ENCODE measurements at regions not wholly inside any gene's neighbourhood (a gene's known extent, or its start where the extent isn't known, plus 50 kb on each side); places are given as distances from the start of the nearest gene placed in this dataset.
"Not testable (repeated sequence)": the region's sequence is repeated elsewhere in the genome, so short reads cannot be mapped to it uniquely, and the experiment has no call there.

GRCh38 chr18:46179306-46179705 is 75.1 kb downstream of the HAUS1 start:
- no peak overlapping the region for H3K4me3 Mint-ChIP-seq
- peaks cover 48% of the 10 kb centered on the region for H3K36me3 Mint-ChIP-seq
- no peaks in the 10 kb centered on the region for H3K9me3 Mint-ChIP-seq
- H3K27me3 Mint-ChIP-seq = no peaks in the 10 kb centered on the region
- no peak for DNase-seq
- H3K27ac Mint-ChIP-seq = peak overlapping the region; percentile 63
- peaks cover 57% of the 10 kb centered on the region for H3K4me1 Mint-ChIP-seq

GRCh38 chr18:46182633-46183358 is 78.6 kb downstream of the HAUS1 start:
- Mint-ChIP-seq H3K27me3 (no peaks in the 10 kb centered on the region), H3K36me3 (peaks cover 29% of the 10 kb centered on the region), H3K27ac (peak overlapping the region; percentile 31), H3K9me3 (no peaks in the 10 kb centered on the region), H3K4me1 (peaks cover 52% of the 10 kb centered on the region), H3K4me3 (no peak overlapping the region)
- no peak for DNase-seq

GRCh38 chr18:46184296-46184695 is 80.1 kb downstream of the HAUS1 start:
- peaks cover 25% of the 10 kb centered on the region for H3K36me3 Mint-ChIP-seq
- H3K4me3 Mint-ChIP-seq, H3K9me3 Mint-ChIP-seq, DNase-seq, H3K27me3 Mint-ChIP-seq: not testable (repeated sequence)
- H3K4me1 Mint-ChIP-seq = peaks cover 52% of the 10 kb centered on the region
- H3K27ac Mint-ChIP-seq = peak overlapping the region; percentile 51

- H3K27ac Mint-ChIP-seq = peak overlapping the region; percentile 51
- peaks cover 21% of the 10 kb centered on the region for H3K36me3 Mint-ChIP-seq
- no peak overlapping the region for H3K4me3 Mint-ChIP-seq
- H3K27me3 Mint-ChIP-seq = no peaks in the 10 kb centered on the region
- H3K4me1 Mint-ChIP-seq = peaks cover 53% of the 10 kb centered on the region
- no peaks in the 10 kb centered on the region for H3K9me3 Mint-ChIP-seq
- no peak for DNase-seq
Measured at GRCh38 chr18:46184727-46185126, 80.5 kb downstream of the HAUS1 start.

GRCh38 chr18:46190667-46191066 is 86.5 kb downstream of the HAUS1 start:
- Mint-ChIP-seq H3K36me3 (peaks cover 15% of the 10 kb centered on the region), H3K4me3 (no peak overlapping the region), H3K4me1 (peaks cover 22% of the 10 kb centered on the region), H3K27me3 (no peaks in the 10 kb centered on the region), H3K27ac (no peak overlapping the region), H3K9me3 (no peaks in the 10 kb centered on the region)
- DNase-seq = no peak

- no peak for DNase-seq
- Mint-ChIP-seq H3K27me3 (no peaks in the 10 kb centered on the region), H3K9me3 (no peaks in the 10 kb centered on the region), H3K4me3 (no peak overlapping the region), H3K4me1 (peaks cover 40% of the 10 kb centered on the region), H3K27ac (no peak overlapping the region), H3K36me3 (peaks cover 45% of the 10 kb centered on the region)
Measured at GRCh38 chr18:46196627-46197243, 92.5 kb downstream of the HAUS1 start.

- Mint-ChIP-seq H3K27ac (no peak overlapping the region), H3K4me3 (no peak overlapping the region), H3K9me3 (peaks cover 1% of the 10 kb centered on the region), H3K36me3 (peaks cover 52% of the 10 kb centered on the region), H3K27me3 (no peaks in the 10 kb centered on the region), H3K4me1 (peaks cover 59% of the 10 kb centered on the region)
- DNase-seq = no peak
Measured at GRCh38 chr18:46199515-46200147, 95.4 kb downstream of the HAUS1 start.

GRCh38 chr18:46200178-46201055 is 96.2 kb downstream of the HAUS1 start:
- H3K27me3 Mint-ChIP-seq, H3K27ac Mint-ChIP-seq, DNase-seq, H3K4me3 Mint-ChIP-seq, H3K9me3 Mint-ChIP-seq: not testable (repeated sequence)
- H3K4me1 Mint-ChIP-seq = peaks cover 66% of the 10 kb centered on the region
- peaks cover 50% of the 10 kb centered on the region for H3K36me3 Mint-ChIP-seq

GRCh38 chr18:46204143-46204542 is 100.0 kb downstream of the HAUS1 start:
- peaks cover 58% of the 10 kb centered on the region for H3K36me3 Mint-ChIP-seq
- H3K27ac Mint-ChIP-seq = no peak overlapping the region
- H3K4me3 Mint-ChIP-seq = no peak overlapping the region
- H3K27me3 Mint-ChIP-seq = no peaks in the 10 kb centered on the region
- peaks cover 81% of the 10 kb centered on the region for H3K4me1 Mint-ChIP-seq
- DNase-seq = no peak
- peaks cover 1% of the 10 kb centered on the region for H3K9me3 Mint-ChIP-seq

GRCh38 chr18:46207985-46208384 is 103.8 kb downstream of the HAUS1 start:
- H3K9me3 Mint-ChIP-seq = peaks cover 2% of the 10 kb centered on the region
- no peak for DNase-seq
- no peak overlapping the region for H3K4me3 Mint-ChIP-seq
- H3K4me1 Mint-ChIP-seq = peaks cover 83% of the 10 kb centered on the region
- H3K27ac Mint-ChIP-seq = peak overlapping the region; percentile 57
- H3K36me3 Mint-ChIP-seq = peaks cover 53% of the 10 kb centered on the region
- no peaks in the 10 kb centered on the region for H3K27me3 Mint-ChIP-seq

GRCh38 chr18:46209161-46209560 is 105.0 kb downstream of the HAUS1 start:
- Mint-ChIP-seq H3K4me1 (peaks cover 80% of the 10 kb centered on the region), H3K27ac (peak overlapping the region; percentile 76), H3K4me3 (no peak overlapping the region), H3K9me3 (peaks cover 2% of the 10 kb centered on the region), H3K27me3 (no peaks in the 10 kb centered on the region), H3K36me3 (peaks cover 50% of the 10 kb centered on the region)
- no peak for DNase-seq

- peaks cover 51% of the 10 kb centered on the region for H3K36me3 Mint-ChIP-seq
- H3K27ac Mint-ChIP-seq = peak overlapping the region; percentile 96
- H3K27me3 Mint-ChIP-seq = no peaks in the 10 kb centered on the region
- H3K4me1 Mint-ChIP-seq = peaks cover 82% of the 10 kb centered on the region
- H3K9me3 Mint-ChIP-seq = peaks cover 2% of the 10 kb centered on the region
- DNase-seq = no peak
- peak overlapping the region; percentile 26 for H3K4me3 Mint-ChIP-seq
Measured at GRCh38 chr18:46211816-46212215, 107.6 kb downstream of the HAUS1 start.

- DNase-seq = no peak
- Mint-ChIP-seq H3K4me3 (peak overlapping the region; percentile 26), H3K36me3 (peaks cover 53% of the 10 kb centered on the region), H3K27me3 (no peaks in the 10 kb centered on the region), H3K9me3 (peaks cover 2% of the 10 kb centered on the region), H3K27ac (peak overlapping the region; percentile 96), H3K4me1 (peaks cover 87% of the 10 kb centered on the region)
Measured at GRCh38 chr18:46212398-46212797, 108.2 kb downstream of the HAUS1 start.

GRCh38 chr18:46213295-46213694 is 109.1 kb downstream of the HAUS1 start:
- H3K27me3 Mint-ChIP-seq = no peaks in the 10 kb centered on the region
- peaks cover 86% of the 10 kb centered on the region for H3K4me1 Mint-ChIP-seq
- no peak overlapping the region for H3K4me3 Mint-ChIP-seq
- peaks cover 2% of the 10 kb centered on the region for H3K9me3 Mint-ChIP-seq
- H3K27ac Mint-ChIP-seq = peak overlapping the region; percentile 66
- peaks cover 50% of the 10 kb centered on the region for H3K36me3 Mint-ChIP-seq
- no peak for DNase-seq

GRCh38 chr18:46214435-46214834 is 110.2 kb downstream of the HAUS1 start:
- Mint-ChIP-seq H3K27ac (peak overlapping the region; percentile 70), H3K4me1 (peaks cover 79% of the 10 kb centered on the region), H3K27me3 (no peaks in the 10 kb centered on the region), H3K9me3 (peaks cover 2% of the 10 kb centered on the region), H3K4me3 (peak overlapping the region; percentile 13), H3K36me3 (peaks cover 51% of the 10 kb centered on the region)
- DNase-seq = no peak
